GM10248 (cell line): ENCODE measurements at regions not wholly inside any gene's neighbourhood (a gene's known extent, or its start where the extent isn't known, plus 50 kb on each side); places are given as distances from the start of the nearest gene placed in this dataset.

Experiments used
- CTCF ChIA-PET: fragments of 300-600 bp; sonication (Branson Sonifier 250); formaldehyde crosslinking; extraction: SDS; loops from one replicate; lab custom pipeline; 2021; ENCODE audit warnings: antibody characterized with exemption; lab: Yijun Ruan, JAX
- POLR2A ChIA-PET: fragments of 350-650 bp; sonication (Branson Sonifier 250); formaldehyde crosslinking; extraction: SDS; loops from one replicate; lab custom pipeline; 2020; ENCODE audit warnings: antibody characterized with exemption; lab: Yijun Ruan, JAX
- DNase-seq: peaks from one replicate; pipeline ENCODE4 v3.0.0; 2012; ENCODE audit errors: extremely low spot score
- TF ChIP-seq, protein P1 (sequence below): IDR thresholded peaks from 2 replicates; pipeline ENCODE4 v1.5.1; 2012; ENCODE audit warnings: mild to moderate bottlenecking, low read depth; ENCODE audit errors: extremely low read depth, missing control alignments, control extremely low read depth

DNA sequence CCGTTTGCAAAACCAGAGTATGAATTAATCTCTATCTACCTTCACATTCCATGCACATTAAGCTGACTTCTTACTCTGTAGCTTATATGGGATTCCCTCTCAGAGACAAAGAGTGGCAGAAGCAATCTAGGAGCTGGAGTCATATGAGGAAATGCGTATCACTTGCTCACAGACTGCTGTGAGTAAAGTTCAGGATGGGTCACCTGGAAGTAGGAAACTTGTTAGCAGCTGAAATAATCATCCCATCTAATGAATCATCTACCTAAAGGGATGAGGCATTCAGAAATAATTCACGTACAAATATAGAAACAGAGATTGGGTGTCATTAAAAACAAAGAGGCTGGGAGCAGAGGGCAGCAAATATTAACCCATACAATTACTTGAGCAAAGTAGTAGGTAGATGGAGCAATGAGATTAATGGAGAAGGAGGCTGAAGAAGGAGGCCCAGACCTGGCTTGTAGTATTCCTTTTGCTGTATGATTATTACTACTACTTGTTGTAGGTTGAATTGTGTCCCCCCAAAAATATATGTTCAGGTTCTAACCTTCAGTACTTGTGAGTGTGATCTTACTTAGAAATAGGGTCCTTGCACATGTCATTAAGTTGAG is 866.3 kb downstream of the ROBO2 start:
- DNase-seq, result no peak
- ChIA-PET CTCF (interaction anchor here (1.2 kb wide), 1 partner anchor 19 kb away, joined by 3 read pairs; no protein-coding TSS in a partner anchor), POLR2A (no interaction called here)
- TF ChIP-seq, protein P1, sequence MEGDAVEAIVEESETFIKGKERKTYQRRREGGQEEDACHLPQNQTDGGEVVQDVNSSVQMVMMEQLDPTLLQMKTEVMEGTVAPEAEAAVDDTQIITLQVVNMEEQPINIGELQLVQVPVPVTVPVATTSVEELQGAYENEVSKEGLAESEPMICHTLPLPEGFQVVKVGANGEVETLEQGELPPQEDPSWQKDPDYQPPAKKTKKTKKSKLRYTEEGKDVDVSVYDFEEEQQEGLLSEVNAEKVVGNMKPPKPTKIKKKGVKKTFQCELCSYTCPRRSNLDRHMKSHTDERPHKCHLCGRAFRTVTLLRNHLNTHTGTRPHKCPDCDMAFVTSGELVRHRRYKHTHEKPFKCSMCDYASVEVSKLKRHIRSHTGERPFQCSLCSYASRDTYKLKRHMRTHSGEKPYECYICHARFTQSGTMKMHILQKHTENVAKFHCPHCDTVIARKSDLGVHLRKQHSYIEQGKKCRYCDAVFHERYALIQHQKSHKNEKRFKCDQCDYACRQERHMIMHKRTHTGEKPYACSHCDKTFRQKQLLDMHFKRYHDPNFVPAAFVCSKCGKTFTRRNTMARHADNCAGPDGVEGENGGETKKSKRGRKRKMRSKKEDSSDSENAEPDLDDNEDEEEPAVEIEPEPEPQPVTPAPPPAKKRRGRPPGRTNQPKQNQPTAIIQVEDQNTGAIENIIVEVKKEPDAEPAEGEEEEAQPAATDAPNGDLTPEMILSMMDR, result no peak

DNA sequence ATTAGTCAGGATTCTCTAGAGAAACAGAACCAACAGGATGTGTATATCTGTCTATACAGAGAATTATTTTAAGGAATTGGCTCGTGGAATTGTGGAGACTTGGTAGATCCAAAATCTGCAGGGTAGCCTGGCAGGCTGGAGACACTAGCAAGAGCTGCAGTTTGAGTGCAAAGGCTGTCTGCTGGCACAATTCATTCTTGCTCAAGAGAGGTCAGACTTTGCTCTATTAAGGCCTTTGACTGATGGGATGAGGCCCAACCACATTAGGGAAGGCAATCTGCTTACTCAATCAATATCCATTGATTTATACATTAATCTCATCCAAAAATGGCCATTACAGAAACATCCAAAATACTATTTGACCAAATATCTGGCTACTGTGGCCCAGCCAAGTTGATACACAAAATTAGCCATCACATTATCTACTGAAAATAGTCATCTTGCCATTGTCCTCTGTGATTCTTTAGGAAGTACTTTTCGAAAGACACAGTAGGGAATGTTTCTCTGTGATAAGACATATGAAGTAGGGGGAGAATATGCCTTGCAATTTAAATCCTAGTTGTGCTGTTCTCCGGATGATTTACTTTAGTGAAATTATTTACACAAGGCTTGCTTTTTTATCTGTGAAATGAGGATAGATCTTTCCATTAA is 873.8 kb downstream of the ROBO2 start:
- ChIA-PET POLR2A (no interaction called here), CTCF (no interaction called here)

GRCh38 chr3:77915336-77915735 is 875.4 kb downstream of the ROBO2 start:
- DNase-seq, result no peak
- ChIA-PET POLR2A (no interaction called here), CTCF (no interaction called here)
- TF ChIP-seq, protein P1, result no peak

More for the DNA sequence above, 873.8 kb downstream of the ROBO2 start:
- TF ChIP-seq, protein P1, result no peak
- no peak for DNase-seq

- TF ChIP-seq, protein P1, result no peak
- ChIA-PET POLR2A (no interaction called here), CTCF (interaction anchor here (1.1 kb wide), 1 partner anchor 10 kb away, joined by 3 read pairs; no protein-coding TSS in a partner anchor)
- DNase-seq, result no peak
Observed at GRCh38 chr3:77917225-77917624, 877.3 kb downstream of the ROBO2 start.

- ChIA-PET CTCF (interaction anchor here (1.1 kb wide), 1 partner anchor 10 kb away, joined by 3 read pairs; no protein-coding TSS in a partner anchor), POLR2A (no interaction called here)
- no peak for DNase-seq
- TF ChIP-seq, protein P1, result no peak
Observed at GRCh38 chr3:77919244-77919643, 879.3 kb downstream of the ROBO2 start.

DNA sequence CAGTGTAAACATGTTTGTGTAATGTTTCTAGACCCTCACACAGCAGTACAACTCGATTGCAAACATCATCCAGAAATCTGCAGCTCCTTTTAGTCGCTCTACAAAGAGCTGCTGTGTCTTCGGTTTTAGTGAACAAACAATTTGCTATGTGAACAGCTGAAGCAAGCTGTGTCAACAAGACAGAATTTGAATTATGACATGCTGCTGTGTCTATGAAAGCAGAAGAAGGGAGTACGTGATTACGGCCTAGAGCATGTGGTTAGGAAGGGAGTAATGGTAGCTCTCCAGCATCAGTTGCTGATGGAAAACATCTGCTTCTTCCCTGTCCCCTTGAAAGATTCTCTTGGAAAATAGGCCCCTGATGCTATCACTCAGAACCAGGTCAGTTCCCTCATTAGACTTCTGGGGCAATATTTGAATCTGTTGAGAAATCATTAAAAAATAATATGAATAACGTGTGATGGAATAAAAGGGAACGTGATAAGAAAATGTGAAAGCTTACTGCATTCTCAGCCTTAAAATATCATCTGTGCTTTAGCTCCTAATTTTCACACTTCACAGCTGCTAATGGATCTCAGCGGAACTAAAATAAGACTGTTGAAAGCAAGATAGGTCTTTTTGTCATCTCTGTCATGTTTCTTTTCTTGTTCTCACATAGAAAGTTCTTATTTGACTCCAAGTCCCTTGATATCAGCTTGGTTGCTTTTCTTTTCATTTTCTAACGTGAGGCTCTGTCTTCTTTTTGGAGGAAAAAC is 891.5 kb downstream of the ROBO2 start:
- ChIA-PET POLR2A (no interaction called here), CTCF (interaction anchor here (1.0 kb wide), 2 partner anchors 11 to 16 kb away, joined by 3 to 4 read pairs; no protein-coding TSS in a partner anchor)
- DNase-seq, result no peak
- TF ChIP-seq, protein P1, result no peak
